Dedifferentiated amniotic fluid mesenchymal stem cell (primary cell): ENCODE measurements at regions not wholly inside any gene's neighbourhood (a gene's known extent, or its start where the extent isn't known, plus 50 kb on each side); places are given as distances from the start of the nearest gene placed in this dataset.

Experiments
- DNase-seq: peaks from one replicate; pipeline ENCODE4 v3.0.0-alpha.2; 2016; ENCODE audit errors: extremely low spot score

DNA sequence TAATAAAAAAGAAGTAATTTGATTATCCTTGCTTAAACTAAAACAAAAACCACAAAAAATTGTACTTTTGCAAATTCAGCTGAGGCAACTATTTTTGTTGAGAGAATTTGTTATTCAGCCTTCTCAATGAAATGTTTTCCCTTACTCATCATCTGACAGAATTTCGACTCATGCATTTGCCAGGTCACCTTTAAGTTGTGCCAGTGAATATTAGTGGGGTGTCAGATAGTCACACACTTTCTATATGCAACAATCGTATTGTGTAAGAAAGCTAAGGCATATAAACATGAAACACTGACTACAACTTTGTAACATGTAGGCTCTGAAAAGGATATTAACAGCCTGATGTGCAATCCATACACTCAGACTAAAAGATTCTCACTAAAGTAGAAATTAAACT lies 1653.1 kb upstream of the SLC39A10 start:
- DNase-seq: no peak

GRCh38 chr2:194002699-194003368 lies 1654.2 kb upstream of the SLC39A10 start:
- DNase-seq: no peak

DNA sequence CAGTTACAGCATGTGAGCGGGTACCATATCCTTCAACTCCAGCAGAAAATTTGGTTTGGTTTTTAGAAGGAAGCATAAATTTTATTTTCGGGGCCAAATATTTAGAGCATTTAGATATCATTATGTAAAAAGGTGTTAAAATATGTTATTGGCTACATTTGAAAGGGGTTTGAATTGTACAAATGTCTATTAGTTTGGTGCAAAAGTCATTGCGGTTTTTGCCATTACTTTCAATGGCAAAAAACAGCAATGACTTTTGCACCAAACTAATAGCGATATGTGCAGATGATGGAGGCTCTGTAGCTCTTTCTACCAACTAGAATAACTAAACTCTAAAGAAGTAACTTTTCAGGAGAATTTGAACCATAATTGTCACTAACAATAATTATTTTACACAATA lies 1666.2 kb upstream of the SLC39A10 start:
- no peak for DNase-seq

GRCh38 chr2:193989645-193990044 lies 1667.4 kb upstream of the SLC39A10 start:
- DNase-seq: no peak

- no peak for DNase-seq
Measured at GRCh38 chr2:193988784-193989183, 1668.2 kb upstream of the SLC39A10 start.

DNA sequence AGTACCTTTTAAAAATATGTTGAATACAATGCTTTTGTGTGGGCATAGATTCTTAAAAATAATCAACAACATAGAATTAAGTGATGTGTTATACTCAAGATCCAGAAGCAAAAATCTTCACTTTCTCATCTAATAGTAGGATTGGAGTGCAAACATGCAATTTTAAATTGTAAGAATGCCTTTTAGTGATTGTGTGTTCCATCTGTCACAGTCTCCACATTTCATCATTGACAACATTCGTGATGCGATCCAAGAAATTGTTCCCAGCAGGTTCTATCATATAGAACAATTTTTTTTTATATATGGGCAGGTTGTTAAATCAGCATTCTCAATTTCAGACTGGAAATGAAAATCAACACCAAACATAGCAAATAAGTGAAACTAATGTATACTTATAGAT lies 1671.8 kb upstream of the SLC39A10 start:
- DNase-seq: no peak

DNA sequence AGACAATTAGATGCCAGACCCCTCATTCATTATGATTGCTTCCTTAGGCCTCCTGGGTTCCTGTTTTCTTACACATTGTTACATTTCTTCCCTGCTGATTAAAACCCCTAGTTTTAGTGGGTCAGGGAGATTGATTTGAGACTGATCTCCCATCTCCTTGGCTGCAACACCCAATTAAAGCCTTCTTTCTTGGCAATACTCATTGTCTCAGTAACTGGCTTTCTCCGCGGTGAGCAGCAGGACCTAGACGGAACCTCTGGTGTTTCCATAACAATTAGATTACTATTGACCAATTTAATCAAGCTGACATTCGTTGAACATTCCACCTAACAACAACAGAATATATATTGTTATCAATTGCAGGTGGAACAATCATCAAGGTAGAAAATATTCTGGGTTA lies 1676.4 kb upstream of the SLC39A10 start:
- DNase-seq: no peak

GRCh38 chr2:193973781-193974180 lies 1683.2 kb upstream of the SLC39A10 start:
- no peak for DNase-seq

GRCh38 chr2:193966590-193966989 lies 1690.4 kb upstream of the SLC39A10 start:
- peak; percentile 84 for DNase-seq

- no peak for DNase-seq
Measured at GRCh38 chr2:193965263-193965662, 1691.8 kb upstream of the SLC39A10 start.

DNA sequence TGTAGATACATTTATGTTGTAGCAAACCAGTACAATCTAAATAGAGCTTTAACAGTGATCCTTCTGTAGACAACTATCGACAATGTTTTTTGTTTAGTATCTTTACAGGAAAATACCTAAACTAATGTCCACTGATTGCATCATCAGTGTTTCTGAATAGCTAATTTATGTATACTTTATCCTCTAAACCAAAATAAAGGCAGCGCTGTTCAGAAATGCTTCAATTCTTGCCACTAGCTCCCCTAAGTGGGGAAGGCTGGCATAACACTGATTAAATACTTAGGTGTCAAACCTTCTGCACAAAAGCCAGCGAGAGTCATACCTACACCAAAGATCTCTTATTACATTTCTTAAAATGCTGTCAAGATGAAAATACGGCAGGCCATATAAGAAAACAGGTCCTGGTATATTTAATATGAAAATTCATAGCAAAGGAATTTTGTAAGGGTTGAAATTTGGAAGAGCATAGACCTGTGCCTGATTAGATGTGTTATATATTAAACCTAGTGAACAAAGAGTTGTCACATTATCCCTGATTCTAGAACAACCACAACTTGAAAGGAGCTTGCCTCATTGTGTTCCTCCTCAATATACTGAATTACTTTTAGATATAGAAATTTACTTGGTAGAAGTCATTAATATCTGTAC lies 1693.4 kb upstream of the SLC39A10 start:
- DNase-seq: peak; percentile 90

DNA sequence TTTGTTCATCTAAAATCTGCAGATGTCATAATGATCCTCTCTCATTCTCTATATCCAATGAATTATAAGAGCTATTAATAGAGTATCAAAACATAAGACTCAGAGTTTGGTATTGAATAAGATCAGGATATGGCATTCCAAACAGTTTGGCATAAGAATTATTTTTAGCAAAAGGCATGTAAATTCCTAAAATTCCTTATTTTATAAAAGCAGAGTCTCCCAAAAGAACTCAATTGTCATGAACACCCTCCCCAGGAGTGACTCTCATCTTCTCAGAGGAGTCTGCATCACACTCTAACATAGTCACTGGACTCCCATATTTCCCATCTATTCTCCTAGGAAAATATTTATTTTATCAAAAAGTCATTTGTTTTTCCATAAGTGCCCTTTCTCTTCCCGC lies 1710.2 kb upstream of the SLC39A10 start:
- no peak for DNase-seq

- DNase-seq: no peak
Measured at GRCh38 chr2:193943406-193943960, 1713.5 kb upstream of the SLC39A10 start.

- no peak for DNase-seq
Measured at GRCh38 chr2:193935114-193935513, 1721.9 kb upstream of the SLC39A10 start.

GRCh38 chr2:193929131-193929530 lies 1727.9 kb upstream of the SLC39A10 start:
- DNase-seq: no peak

DNA sequence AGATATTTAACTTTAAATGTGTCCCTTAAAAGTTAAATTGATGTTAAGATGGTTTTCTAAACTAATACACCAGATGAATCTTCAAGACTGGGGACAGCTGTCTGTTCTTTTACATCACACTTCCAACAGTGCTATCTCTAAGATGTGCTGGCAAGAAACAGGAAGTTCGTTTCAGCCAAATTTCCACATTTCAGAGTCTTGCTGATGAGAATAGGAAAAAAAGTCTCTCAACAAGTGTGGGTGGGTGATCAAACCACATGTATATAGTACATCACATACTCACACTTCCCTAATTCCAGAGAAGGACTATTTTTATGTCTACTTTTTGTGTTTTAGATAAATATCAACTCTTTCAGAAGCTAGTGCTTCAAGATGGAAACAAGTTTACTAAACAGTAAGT lies 1712.8 kb upstream of the TMEFF2 start:
- no peak for DNase-seq

GRCh38 chr2:193900292-193900691 lies 1705.6 kb upstream of the TMEFF2 start:
- no peak for DNase-seq

- DNase-seq: no peak
Measured at GRCh38 chr2:193895226-193895625, 1700.5 kb upstream of the TMEFF2 start.

GRCh38 chr2:193894081-193894480 lies 1699.3 kb upstream of the TMEFF2 start:
- no peak for DNase-seq

- no peak for DNase-seq
Measured at GRCh38 chr2:193891023-193891422, 1696.3 kb upstream of the TMEFF2 start.

- no peak for DNase-seq
Measured at GRCh38 chr2:193885419-193885818, 1690.7 kb upstream of the TMEFF2 start.

DNA sequence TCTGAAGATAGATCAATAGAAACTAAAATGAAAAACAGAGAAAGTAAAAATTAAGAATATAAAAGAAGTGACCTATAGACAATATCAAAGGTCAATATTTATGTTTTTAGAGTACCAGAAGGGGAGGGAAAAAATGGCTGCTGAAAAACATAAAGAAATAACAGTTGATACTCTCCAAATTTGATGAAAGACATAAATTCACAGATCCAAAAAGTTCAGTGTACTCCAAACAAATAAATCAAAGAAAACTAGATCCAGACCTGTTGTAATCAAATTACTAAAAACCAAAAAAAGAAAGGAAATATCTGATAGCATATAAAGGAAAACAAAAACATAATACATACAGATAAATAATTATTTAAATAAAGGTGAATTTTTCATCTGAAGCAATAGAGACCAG lies 1689.1 kb upstream of the TMEFF2 start:
- no peak for DNase-seq

- no peak for DNase-seq
Measured at GRCh38 chr2:193876980-193877379, 1682.2 kb upstream of the TMEFF2 start.
